GM21619 (cell line): ENCODE measurements at regions not wholly inside any gene's neighbourhood (a gene's known extent, or its start where the extent isn't known, plus 50 kb on each side); places are given as distances from the start of the nearest gene placed in this dataset.
"Not testable (repeated sequence)": the region's sequence is repeated elsewhere in the genome, so short reads cannot be mapped to it uniquely, and the experiment has no call there.

Source experiments
- ATAC-seq: cut with Tn5 transposase; IDR thresholded peaks from one replicate; pipeline ENCODE4 v1.9.1; 2021; ENCODE audit not compliant: unreplicated experiment

- ATAC-seq, result no peak
Observed at GRCh38 chr17:63290351-63290750, 155.8 kb downstream of the CYB561 start.

- ATAC-seq, result no peak
Observed at GRCh38 chr17:63290784-63291183, 155.3 kb downstream of the CYB561 start.

GRCh38 chr17:63291258-63291657 is 154.8 kb downstream of the CYB561 start:
- ATAC-seq, result no peak

- ATAC-seq, result no peak
Observed at GRCh38 chr17:63292421-63292820, 153.7 kb downstream of the CYB561 start.

- no peak for ATAC-seq
Observed at GRCh38 chr17:63293323-63294075, 152.6 kb downstream of the CYB561 start.

GRCh38 chr17:63294776-63295175 is 151.3 kb downstream of the CYB561 start:
- no peak for ATAC-seq

- no peak for ATAC-seq
Observed at GRCh38 chr17:63295288-63295687, 150.8 kb downstream of the CYB561 start.

- no peak for ATAC-seq
Observed at GRCh38 chr17:63295839-63296590, 150.1 kb downstream of the CYB561 start.

- not testable (repeated sequence) for ATAC-seq
Observed at GRCh38 chr17:63298916-63299315, 147.2 kb downstream of the CYB561 start.

GRCh38 chr17:63304704-63305261 is 141.3 kb downstream of the CYB561 start:
- ATAC-seq, result no peak

GRCh38 chr17:63305857-63306256 is 140.2 kb downstream of the CYB561 start:
- ATAC-seq, result no peak

GRCh38 chr17:63306855-63307254 is 139.3 kb downstream of the CYB561 start:
- no peak for ATAC-seq

GRCh38 chr17:63308272-63308671 is 137.8 kb downstream of the CYB561 start:
- no peak for ATAC-seq

- no peak for ATAC-seq
Observed at GRCh38 chr17:63309021-63309420, 137.1 kb downstream of the CYB561 start.

GRCh38 chr17:63311416-63311937 is 134.6 kb downstream of the CYB561 start:
- no peak for ATAC-seq

- ATAC-seq, result no peak
Observed at GRCh38 chr17:63314761-63315160, 131.3 kb downstream of the CYB561 start.

GRCh38 chr17:63316100-63316499 is 130.0 kb downstream of the CYB561 start:
- no peak for ATAC-seq

GRCh38 chr17:63317166-63317840 is 128.8 kb downstream of the CYB561 start:
- ATAC-seq, result no peak

GRCh38 chr17:63325808-63326207 is 120.3 kb downstream of the CYB561 start:
- no peak for ATAC-seq

- no peak for ATAC-seq
Observed at GRCh38 chr17:63329876-63330275, 116.2 kb downstream of the CYB561 start.
